Testis (tissue), 2 donors: ENCODE measurements at regions not wholly inside any gene's neighbourhood (a gene's known extent, or its start where the extent isn't known, plus 50 kb on each side); places are given as distances from the start of the nearest gene placed in this dataset.

Experiments
- POLR2A ChIP-seq: fragments of 450-650 bp; IDR thresholded peaks from one replicate; pipeline ENCODE4 v1.6.1; 2017; ENCODE audit warnings: antibody characterized with exemption, mild to moderate bottlenecking, moderate library complexity
- TF ChIP-seq, protein P1 (sequence below), 3 experiments: fragments of 450-650 bp in 2 of 3; fragments of 200-600 bp in 1 of 3; sonication (generic) in 1 of 3; IDR thresholded peaks; one replicate each; pipeline ENCODE4 v1.5.1; 2016 to 2019; ENCODE audit warnings: antibody characterized with exemption in 3 of 3, mild to moderate bottlenecking in 2 of 3, moderate library complexity in 1 of 3

DNA sequence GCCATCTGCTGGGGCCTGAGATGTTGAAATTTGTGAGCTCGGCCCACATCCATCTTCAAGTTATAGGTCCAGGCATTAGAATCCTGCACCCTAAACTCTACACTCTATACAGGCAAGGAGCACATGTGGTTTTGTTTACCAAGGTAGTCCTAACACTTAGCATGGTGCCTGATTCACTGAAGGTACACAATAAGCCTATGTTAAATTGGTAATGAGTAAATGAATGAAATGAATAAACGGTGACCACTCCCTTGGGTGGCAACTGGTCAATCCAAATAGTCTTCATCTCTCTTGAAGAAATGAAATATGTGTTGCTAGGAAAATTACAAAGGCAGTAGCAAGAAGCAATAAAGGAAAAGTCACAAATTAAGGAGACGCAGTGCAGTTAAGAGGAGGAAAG lies 359.3 kb upstream of the UBE2E2 start:
- TF ChIP-seq, protein P1, sequence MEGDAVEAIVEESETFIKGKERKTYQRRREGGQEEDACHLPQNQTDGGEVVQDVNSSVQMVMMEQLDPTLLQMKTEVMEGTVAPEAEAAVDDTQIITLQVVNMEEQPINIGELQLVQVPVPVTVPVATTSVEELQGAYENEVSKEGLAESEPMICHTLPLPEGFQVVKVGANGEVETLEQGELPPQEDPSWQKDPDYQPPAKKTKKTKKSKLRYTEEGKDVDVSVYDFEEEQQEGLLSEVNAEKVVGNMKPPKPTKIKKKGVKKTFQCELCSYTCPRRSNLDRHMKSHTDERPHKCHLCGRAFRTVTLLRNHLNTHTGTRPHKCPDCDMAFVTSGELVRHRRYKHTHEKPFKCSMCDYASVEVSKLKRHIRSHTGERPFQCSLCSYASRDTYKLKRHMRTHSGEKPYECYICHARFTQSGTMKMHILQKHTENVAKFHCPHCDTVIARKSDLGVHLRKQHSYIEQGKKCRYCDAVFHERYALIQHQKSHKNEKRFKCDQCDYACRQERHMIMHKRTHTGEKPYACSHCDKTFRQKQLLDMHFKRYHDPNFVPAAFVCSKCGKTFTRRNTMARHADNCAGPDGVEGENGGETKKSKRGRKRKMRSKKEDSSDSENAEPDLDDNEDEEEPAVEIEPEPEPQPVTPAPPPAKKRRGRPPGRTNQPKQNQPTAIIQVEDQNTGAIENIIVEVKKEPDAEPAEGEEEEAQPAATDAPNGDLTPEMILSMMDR (IDR thresholded peaks at IDR 0.05): no peak
- TF ChIP-seq POLR2A: no peak
